ENCODE measurements at regions not wholly inside any gene's neighbourhood (a gene's known extent, or its start where the extent isn't known, plus 50 kb on each side); places are given as distances from the start of the nearest gene placed in this dataset.

GRCh38 chr1:244139655-244140054 lies 88.6 kb downstream of the ZBTB18 start:
- H3K4me3 ChIP-seq (ENCODE audit: control insufficient read depth, low read depth, low read length), result no peak overlapping the region
- no peak for TF ChIP-seq CTCF (conservative IDR thresholded peaks at IDR 0.05; ENCODE audit: control insufficient read depth, insufficient read depth, low read depth, low read length)
- DNase-seq (ENCODE audit: low read depth), result no peak

- no peak for TF ChIP-seq CTCF (conservative IDR thresholded peaks at IDR 0.05; ENCODE audit: control insufficient read depth, insufficient read depth, low read depth, low read length)
- no peak overlapping the region for H3K4me3 ChIP-seq (ENCODE audit: control insufficient read depth, low read depth, low read length)
- DNase-seq (ENCODE audit: low read depth), result no peak
These were observed 89.3 kb downstream of the ZBTB18 start for GRCh38 chr1:244140420-244140819.

GRCh38 chr1:244144053-244144452 lies 93.0 kb downstream of the ZBTB18 start:
- TF ChIP-seq CTCF (conservative IDR thresholded peaks at IDR 0.05; ENCODE audit: control insufficient read depth, insufficient read depth, low read depth, low read length), result no peak
- no peak for DNase-seq (ENCODE audit: low read depth)
- H3K4me3 ChIP-seq (ENCODE audit: control insufficient read depth, low read depth, low read length), result no peak overlapping the region

- TF ChIP-seq CTCF (conservative IDR thresholded peaks at IDR 0.05; ENCODE audit: control insufficient read depth, insufficient read depth, low read depth, low read length), result no peak
- DNase-seq (ENCODE audit: low read depth), result peak; percentile 56
- no peak overlapping the region for H3K4me3 ChIP-seq (ENCODE audit: control insufficient read depth, low read depth, low read length)
These were observed 99.0 kb downstream of the ZBTB18 start for GRCh38 chr1:244150071-244150470.

- no peak overlapping the region for H3K4me3 ChIP-seq (ENCODE audit: control insufficient read depth, low read depth, low read length)
- DNase-seq (ENCODE audit: low read depth), result no peak
- TF ChIP-seq CTCF (conservative IDR thresholded peaks at IDR 0.05; ENCODE audit: control insufficient read depth, insufficient read depth, low read depth, low read length), result no peak
These were observed 99.6 kb downstream of the ZBTB18 start for GRCh38 chr1:244150665-244151064.

- H3K4me3 ChIP-seq (ENCODE audit: control insufficient read depth, low read depth, low read length), result no peak overlapping the region
- no peak for TF ChIP-seq CTCF (conservative IDR thresholded peaks at IDR 0.05; ENCODE audit: control insufficient read depth, insufficient read depth, low read depth, low read length)
- no peak for DNase-seq (ENCODE audit: low read depth)
These were observed 100.5 kb downstream of the ZBTB18 start for GRCh38 chr1:244151537-244151936.

- no peak overlapping the region for H3K4me3 ChIP-seq (ENCODE audit: control insufficient read depth, low read depth, low read length)
- no peak for DNase-seq (ENCODE audit: low read depth)
- TF ChIP-seq CTCF (conservative IDR thresholded peaks at IDR 0.05; ENCODE audit: control insufficient read depth, insufficient read depth, low read depth, low read length), result no peak
These were observed 103.4 kb downstream of the ZBTB18 start for GRCh38 chr1:244154508-244154871.

Data from fibroblast of mammary gland (primary cell).